NB4 (cell line): ENCODE measurements at regions not wholly inside any gene's neighbourhood (a gene's known extent, or its start where the extent isn't known, plus 50 kb on each side); places are given as distances from the start of the nearest gene placed in this dataset.

Experiments used
- DNase-seq: peaks from one replicate; pipeline ENCODE4 v3.0.0; 2010; ENCODE audit warnings: low read depth
- H3K4me3 ChIP-seq: one replicate; pipeline ENCODE4 v1.5.1; 2011; ENCODE audit warnings: mild to moderate bottlenecking, low read depth, low read length, moderate library complexity
- MYC ChIP-seq: IDR thresholded peaks from 2 replicates; pipeline ENCODE4 v1.6.1; 2011; ENCODE audit warnings: low read depth, low read length
- POLR2A ChIP-seq: IDR thresholded peaks from 2 replicates; pipeline ENCODE4 v1.6.1; 2011; ENCODE audit warnings: mild to moderate bottlenecking; ENCODE audit not compliant: insufficient read length; ENCODE audit errors: extremely low read depth
- TF ChIP-seq, protein P1 (sequence below): IDR thresholded peaks from 2 replicates; pipeline ENCODE4 v1.6.1; 2011; ENCODE audit warnings: low read depth, low read length
- TF ChIP-seq, protein P2 (sequence below): IDR thresholded peaks from one replicate; pipeline ENCODE4 v1.5.1; 2012; ENCODE audit warnings: low read depth, low read length

DNA sequence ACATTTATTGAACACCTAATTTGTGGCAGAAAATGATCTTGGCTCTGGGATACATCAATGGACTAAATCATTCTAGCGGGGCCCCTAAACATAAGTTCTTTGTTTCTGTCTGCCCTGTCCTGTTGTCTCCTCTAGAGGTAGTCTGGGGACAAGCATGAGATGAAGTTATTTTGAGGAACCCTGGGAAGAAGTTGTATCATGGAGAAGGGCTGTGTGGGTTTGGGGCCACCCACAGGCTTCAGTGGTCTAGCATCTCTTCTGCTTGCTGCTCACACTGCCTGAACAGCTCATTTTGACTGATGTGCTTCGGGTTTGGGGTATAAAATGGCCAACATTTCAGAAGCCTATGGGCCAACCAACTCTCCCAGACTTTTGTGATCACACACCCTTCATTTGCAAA lies 50.3 kb upstream of the OSBPL11 start:
- no peak overlapping the region for H3K4me3 ChIP-seq
- TF ChIP-seq, protein P1, sequence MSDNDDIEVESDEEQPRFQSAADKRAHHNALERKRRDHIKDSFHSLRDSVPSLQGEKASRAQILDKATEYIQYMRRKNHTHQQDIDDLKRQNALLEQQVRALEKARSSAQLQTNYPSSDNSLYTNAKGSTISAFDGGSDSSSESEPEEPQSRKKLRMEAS = no peak
- TF ChIP-seq, protein P2, sequence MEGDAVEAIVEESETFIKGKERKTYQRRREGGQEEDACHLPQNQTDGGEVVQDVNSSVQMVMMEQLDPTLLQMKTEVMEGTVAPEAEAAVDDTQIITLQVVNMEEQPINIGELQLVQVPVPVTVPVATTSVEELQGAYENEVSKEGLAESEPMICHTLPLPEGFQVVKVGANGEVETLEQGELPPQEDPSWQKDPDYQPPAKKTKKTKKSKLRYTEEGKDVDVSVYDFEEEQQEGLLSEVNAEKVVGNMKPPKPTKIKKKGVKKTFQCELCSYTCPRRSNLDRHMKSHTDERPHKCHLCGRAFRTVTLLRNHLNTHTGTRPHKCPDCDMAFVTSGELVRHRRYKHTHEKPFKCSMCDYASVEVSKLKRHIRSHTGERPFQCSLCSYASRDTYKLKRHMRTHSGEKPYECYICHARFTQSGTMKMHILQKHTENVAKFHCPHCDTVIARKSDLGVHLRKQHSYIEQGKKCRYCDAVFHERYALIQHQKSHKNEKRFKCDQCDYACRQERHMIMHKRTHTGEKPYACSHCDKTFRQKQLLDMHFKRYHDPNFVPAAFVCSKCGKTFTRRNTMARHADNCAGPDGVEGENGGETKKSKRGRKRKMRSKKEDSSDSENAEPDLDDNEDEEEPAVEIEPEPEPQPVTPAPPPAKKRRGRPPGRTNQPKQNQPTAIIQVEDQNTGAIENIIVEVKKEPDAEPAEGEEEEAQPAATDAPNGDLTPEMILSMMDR = no peak
- TF ChIP-seq MYC (no peak), POLR2A (no peak)
- no peak for DNase-seq

DNA sequence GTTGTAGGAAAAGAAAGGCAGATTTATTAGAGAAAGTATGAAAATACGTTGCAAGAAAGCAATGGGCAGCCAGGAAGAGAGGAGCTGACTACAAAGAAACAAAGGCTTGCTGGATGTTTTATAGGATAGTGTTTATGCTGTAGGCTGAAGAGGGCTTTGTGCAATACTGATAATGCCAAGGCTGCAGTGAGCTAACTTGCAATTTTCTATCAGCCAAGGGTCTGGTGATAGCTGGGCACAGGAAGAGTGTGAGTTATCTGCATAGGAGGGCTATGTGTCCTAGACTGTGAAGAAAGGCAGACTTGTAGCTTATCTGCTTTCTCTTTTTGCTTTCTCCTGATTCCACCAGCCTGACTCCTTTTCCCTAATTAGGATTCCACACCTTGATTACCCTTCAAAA lies 51.3 kb upstream of the OSBPL11 start:
- no peak for DNase-seq
- H3K4me3 ChIP-seq = no peak overlapping the region
- TF ChIP-seq POLR2A (no peak), MYC (no peak)
- TF ChIP-seq, protein P2 = no peak
- TF ChIP-seq, protein P1 = no peak

DNA sequence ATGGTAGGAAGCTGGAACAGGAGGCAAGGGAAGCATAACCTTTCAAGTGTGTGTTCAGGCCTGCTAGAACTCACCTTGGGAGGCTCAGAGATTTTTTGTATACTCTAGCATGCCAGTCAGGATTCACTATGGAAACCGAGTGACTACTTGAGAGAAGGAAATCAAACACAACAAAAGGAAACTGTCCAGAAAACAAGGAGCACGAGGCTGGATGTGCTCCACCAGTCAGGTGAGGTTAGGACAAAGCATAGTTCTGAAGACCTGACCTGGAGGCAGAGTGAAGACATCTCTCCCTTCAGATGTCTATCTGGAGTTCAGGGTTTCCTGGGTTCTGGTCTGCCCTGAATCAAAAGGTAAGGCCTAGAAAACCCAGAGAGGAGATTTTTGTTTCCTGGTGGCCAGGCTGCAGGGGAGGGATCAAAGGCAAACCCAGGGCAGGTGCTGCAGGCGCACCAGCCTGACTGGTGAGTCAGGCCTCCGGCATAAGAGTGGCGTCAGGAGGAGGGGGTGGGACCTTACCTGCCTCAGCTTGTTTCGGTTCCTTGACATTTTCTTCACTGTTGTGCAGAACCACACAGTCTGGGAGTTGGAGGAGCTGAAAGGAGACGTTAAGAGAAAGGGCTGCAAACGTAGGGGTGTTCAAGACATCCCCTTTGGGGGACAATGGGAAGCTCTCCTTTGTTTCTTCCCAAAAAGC lies 52.2 kb upstream of the OSBPL11 start:
- TF ChIP-seq, protein P1 = no peak
- TF ChIP-seq, protein P2 = no peak
- TF ChIP-seq MYC = no peak
- TF ChIP-seq POLR2A = no peak
- H3K4me3 ChIP-seq = no peak overlapping the region
- DNase-seq = no peak

DNA sequence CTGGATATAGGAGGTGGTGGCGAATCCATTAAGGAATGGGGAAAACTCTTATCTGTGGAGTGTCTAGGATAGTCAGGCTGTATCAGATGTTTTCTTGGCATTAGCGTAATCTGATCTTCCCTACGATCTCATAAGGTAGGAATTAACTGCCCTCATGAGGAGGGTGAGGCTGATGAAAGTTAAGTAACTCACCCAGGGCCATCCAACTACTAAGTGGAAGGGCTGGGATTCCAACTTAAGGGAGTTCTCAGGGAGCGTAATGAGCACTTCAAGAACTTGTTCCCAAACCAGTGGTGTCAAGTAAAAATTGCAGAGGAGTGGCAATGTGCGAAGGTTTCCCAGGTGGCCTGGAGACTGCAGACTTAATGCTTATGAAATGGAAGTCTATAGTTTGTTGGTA lies 55.9 kb upstream of the OSBPL11 start:
- TF ChIP-seq, protein P2 = no peak
- no peak for TF ChIP-seq MYC
- TF ChIP-seq POLR2A = no peak
- TF ChIP-seq, protein P1 = no peak
- DNase-seq = no peak
- no peak overlapping the region for H3K4me3 ChIP-seq

DNA sequence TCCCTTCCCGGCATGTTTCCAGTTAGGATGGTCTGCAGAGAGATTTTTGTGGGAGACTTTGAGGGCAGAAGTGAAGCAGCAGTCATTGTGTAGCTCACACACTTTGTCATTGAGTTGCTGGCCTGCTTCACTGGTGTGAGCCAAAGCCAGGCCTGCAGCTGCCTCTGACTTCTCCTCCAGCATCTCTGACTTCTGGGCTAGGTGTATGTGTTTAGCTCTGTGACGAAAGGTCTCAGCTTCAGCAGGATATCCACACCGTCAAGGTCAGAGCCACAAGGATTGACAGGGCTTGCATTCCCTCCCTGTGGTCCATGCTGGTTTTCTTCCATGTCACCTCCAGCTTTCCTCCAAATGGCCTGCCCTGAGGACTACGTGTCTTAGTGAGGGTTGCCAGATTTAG lies 57.1 kb upstream of the OSBPL11 start:
- H3K4me3 ChIP-seq = no peak overlapping the region
- DNase-seq = no peak
- TF ChIP-seq, protein P1 = no peak
- TF ChIP-seq POLR2A (no peak), MYC (no peak)
- TF ChIP-seq, protein P2 = no peak

DNA sequence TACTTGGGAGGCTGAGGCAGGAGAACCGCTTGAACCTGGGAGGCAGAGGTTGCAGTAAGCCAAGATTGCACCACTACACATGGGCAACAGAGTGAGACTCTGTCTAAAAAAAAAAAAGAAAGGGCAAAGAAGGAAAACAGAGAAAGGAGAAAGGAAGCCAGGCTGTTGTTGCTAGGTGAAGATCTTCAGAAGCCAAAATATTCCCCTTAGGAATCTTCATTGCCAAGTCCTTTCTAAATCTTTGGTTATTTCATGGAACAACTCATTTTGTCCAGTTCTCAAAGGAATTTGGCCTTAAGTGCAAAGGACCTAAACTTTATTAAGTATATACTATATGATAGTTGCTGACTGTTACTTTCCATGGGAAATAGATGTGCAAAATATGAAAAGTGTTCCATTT lies 59.2 kb upstream of the OSBPL11 start:
- no peak for TF ChIP-seq MYC
- TF ChIP-seq, protein P1 = no peak
- TF ChIP-seq POLR2A = no peak
- TF ChIP-seq, protein P2 = no peak
- no peak overlapping the region for H3K4me3 ChIP-seq
- DNase-seq = no peak
